ENCODE measurements at regions not wholly inside any gene's neighbourhood (a gene's known extent, or its start where the extent isn't known, plus 50 kb on each side); places are given as distances from the start of the nearest gene placed in this dataset.

DNA sequence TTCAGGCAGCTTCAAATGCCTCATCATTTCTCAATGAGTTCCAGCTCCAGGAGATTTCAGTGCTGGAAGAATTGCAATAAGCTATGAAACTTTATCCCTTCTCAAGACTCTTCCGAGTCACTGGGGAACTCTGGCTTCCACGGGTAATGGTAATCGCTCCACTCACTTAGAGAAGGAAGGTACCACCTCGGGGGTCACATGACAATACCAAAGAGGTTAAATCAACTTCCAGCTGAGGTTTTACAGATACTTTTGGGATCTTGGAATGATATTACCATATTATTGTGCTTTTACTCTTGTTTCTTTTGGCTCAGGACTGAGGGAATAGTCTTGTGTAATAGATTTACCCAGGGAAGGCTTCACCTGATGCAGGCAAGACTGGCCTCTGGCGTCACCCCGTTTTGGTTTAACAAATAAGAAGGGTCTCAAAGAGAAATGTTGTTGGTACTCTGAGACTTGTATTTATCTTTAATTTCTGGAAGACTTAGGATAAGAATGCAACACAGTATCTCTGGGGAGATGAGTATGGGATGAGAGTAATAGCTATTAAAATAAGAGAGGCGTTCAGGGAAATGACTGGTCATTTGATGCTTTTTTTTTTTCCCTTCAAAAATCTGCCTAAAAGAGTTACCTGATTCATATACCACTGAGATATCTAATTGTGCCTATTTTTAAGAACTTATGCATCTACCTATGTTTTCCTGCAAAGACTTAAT, 316.9 kb upstream of the ZEB2 start:
- ChIA-PET CTCF (no interaction called here), POLR2A (no interaction called here)
- ATAC-seq (ENCODE audit: poor library complexity) (no peak), DNase-seq (no peak)
- Histone ChIP-seq H3K27ac (ENCODE audit: low read depth in 1 of 2, low read length in 2 of 2) (no peak overlapping the region), H3K4me1 (ENCODE audit: insufficient read depth, low read length) (no peaks in the 10 kb centered on the region), H3K4me3 (ENCODE audit: low read length) (no peak overlapping the region), H3K9me3 (ENCODE audit: control insufficient read depth in 1 of 2, insufficient read depth in 1 of 2, low read length in 2 of 2) (no peaks in the 10 kb centered on the region), H3K36me3 (ENCODE audit: insufficient read depth, low read length) (no peaks in the 10 kb centered on the region), H3K27me3 (ENCODE audit: control insufficient read depth in 1 of 2, insufficient read depth in 2 of 2, low read length in 2 of 2) (no peaks in the 10 kb centered on the region)
- H3K27me3 Mint-ChIP-seq, result no peaks in the 10 kb centered on the region
- no peaks in the 10 kb centered on the region for H3K36me3 Mint-ChIP-seq (ENCODE audit: low read depth)
- no peak overlapping the region for H3K4me3 Mint-ChIP-seq
- H3K4me1 Mint-ChIP-seq (ENCODE audit: low read depth), result no peaks in the 10 kb centered on the region
- H3K9me3 Mint-ChIP-seq, result no peaks in the 10 kb centered on the region
- H3K27ac Mint-ChIP-seq, result no peak overlapping the region
- TF ChIP-seq, protein P1, sequence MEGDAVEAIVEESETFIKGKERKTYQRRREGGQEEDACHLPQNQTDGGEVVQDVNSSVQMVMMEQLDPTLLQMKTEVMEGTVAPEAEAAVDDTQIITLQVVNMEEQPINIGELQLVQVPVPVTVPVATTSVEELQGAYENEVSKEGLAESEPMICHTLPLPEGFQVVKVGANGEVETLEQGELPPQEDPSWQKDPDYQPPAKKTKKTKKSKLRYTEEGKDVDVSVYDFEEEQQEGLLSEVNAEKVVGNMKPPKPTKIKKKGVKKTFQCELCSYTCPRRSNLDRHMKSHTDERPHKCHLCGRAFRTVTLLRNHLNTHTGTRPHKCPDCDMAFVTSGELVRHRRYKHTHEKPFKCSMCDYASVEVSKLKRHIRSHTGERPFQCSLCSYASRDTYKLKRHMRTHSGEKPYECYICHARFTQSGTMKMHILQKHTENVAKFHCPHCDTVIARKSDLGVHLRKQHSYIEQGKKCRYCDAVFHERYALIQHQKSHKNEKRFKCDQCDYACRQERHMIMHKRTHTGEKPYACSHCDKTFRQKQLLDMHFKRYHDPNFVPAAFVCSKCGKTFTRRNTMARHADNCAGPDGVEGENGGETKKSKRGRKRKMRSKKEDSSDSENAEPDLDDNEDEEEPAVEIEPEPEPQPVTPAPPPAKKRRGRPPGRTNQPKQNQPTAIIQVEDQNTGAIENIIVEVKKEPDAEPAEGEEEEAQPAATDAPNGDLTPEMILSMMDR (IDR thresholded peaks at IDR 0.05), result no peak
- intact Hi-C loops (cut with DNase I, micrococcal nuclease), result no loop called here

DNA sequence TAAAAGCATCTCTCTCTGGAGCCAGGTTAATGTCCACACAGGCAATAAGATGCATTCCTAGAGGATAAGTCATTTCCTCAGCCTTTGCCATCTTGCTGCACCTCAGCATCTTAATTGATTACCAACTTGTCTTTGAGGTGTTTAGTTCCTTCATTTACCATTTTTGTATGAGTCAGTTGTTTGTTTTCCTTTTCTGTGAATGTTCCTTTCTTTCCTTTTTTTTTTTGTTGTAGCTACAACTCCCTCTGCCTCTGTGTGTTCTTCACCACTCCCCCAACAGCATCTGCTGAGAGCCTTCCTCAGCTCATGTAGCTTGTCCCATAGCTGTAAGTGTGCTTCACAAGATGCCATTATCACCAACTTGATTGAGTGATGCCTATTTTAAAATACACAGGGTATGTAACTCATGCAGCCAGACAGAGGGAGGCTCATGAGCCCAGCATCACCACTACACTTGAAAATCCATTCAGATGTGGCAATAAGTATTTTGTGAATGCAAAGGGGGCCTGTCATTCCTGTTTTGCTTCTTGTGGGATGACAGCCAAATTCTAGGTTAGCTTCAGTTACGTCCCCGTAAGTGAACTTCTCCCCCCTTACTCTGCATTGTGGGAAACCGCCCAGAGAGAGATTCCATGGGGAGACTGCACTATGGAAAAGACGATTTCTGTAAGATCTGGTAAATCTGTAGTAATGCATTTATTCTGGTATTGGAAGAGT, 315.9 kb upstream of the ZEB2 start:
- Mint-ChIP-seq H3K9me3 (no peaks in the 10 kb centered on the region), H3K27ac (no peak overlapping the region), H3K36me3 (ENCODE audit: low read depth) (no peaks in the 10 kb centered on the region), H3K4me3 (no peak overlapping the region), H3K4me1 (ENCODE audit: low read depth) (no peaks in the 10 kb centered on the region), H3K27me3 (no peaks in the 10 kb centered on the region)
- Histone ChIP-seq H3K27ac (ENCODE audit: low read depth in 1 of 2, low read length in 2 of 2) (no peak overlapping the region), H3K9me3 (ENCODE audit: control insufficient read depth in 1 of 2, insufficient read depth in 1 of 2, low read length in 2 of 2) (no peaks in the 10 kb centered on the region), H3K27me3 (ENCODE audit: control insufficient read depth in 1 of 2, insufficient read depth in 2 of 2, low read length in 2 of 2) (no peaks in the 10 kb centered on the region), H3K4me3 (ENCODE audit: low read length) (no peak overlapping the region), H3K4me1 (ENCODE audit: insufficient read depth, low read length) (no peaks in the 10 kb centered on the region), H3K36me3 (ENCODE audit: insufficient read depth, low read length) (no peaks in the 10 kb centered on the region)
- ChIA-PET POLR2A (no interaction called here), CTCF (no interaction called here)
- ATAC-seq (ENCODE audit: poor library complexity) (no peak), DNase-seq (no peak)
- intact Hi-C loops (cut with DNase I, micrococcal nuclease), result no loop called here
- TF ChIP-seq, protein P1 (IDR thresholded peaks at IDR 0.05), result no peak

DNA sequence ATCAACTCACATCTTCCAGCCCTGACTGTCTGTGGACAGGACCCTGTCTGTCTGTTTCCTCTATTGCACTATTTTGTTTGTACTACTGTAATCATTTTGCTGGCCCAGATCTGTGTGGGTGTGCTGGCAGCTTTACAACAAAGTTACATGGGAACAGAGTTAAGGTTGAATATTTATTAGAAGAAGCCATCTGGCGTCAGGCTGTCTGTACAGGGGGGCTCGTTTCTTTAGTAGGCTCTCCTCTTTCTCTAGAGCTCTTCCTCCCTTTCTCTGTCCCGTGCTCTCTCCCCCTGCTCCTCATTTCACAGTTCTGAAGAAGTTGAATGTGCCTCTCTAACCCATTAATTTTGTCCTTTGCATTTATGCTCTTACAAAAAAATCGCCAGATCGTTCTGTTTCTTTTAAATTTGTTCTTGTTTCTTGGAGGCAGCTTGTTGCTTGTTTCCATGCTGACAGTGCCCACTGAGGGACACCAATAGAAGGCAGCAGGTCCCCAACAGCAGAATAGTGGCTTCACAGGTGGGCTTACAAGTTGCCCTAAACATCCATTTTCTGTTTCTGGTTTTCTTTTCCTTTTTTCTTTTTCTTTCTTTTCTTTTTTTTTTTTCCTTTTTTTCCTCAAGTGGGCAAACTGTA, 315.2 kb upstream of the ZEB2 start:
- Histone ChIP-seq H3K27ac (ENCODE audit: low read depth in 1 of 2, low read length in 2 of 2) (no peak overlapping the region), H3K36me3 (ENCODE audit: insufficient read depth, low read length) (no peaks in the 10 kb centered on the region), H3K4me3 (ENCODE audit: low read length) (no peak overlapping the region), H3K27me3 (ENCODE audit: control insufficient read depth in 1 of 2, insufficient read depth in 2 of 2, low read length in 2 of 2) (no peaks in the 10 kb centered on the region), H3K4me1 (ENCODE audit: insufficient read depth, low read length) (no peaks in the 10 kb centered on the region), H3K9me3 (ENCODE audit: control insufficient read depth in 1 of 2, insufficient read depth in 1 of 2, low read length in 2 of 2) (no peaks in the 10 kb centered on the region)
- DNase-seq, result no peak
- no peak for ATAC-seq (ENCODE audit: poor library complexity)
- Mint-ChIP-seq H3K4me3 (no peak overlapping the region), H3K27me3 (no peaks in the 10 kb centered on the region), H3K9me3 (no peaks in the 10 kb centered on the region), H3K4me1 (ENCODE audit: low read depth) (no peaks in the 10 kb centered on the region), H3K36me3 (ENCODE audit: low read depth) (no peaks in the 10 kb centered on the region), H3K27ac (no peak overlapping the region)
- ChIA-PET CTCF (no interaction called here), POLR2A (no interaction called here)
- intact Hi-C loops (cut with DNase I, micrococcal nuclease), result no loop called here
- TF ChIP-seq, protein P1 (IDR thresholded peaks at IDR 0.05), result no peak
